ENCODE measurements at regions not wholly inside any gene's neighbourhood (a gene's known extent, or its start where the extent isn't known, plus 50 kb on each side); places are given as distances from the start of the nearest gene placed in this dataset.

- no peak for DNase-seq (ENCODE audit: extremely low spot score, unreplicated experiment)
- Mint-ChIP-seq H3K9me3 (ENCODE audit: unreplicated experiment) (peaks cover 10% of the 10 kb centered on the region), H3K4me3 (ENCODE audit: unreplicated experiment) (no peak overlapping the region), H3K4me1 (ENCODE audit: unreplicated experiment) (no peaks in the 10 kb centered on the region), H3K27ac (ENCODE audit: unreplicated experiment) (no peak overlapping the region), H3K27me3 (ENCODE audit: unreplicated experiment) (no peaks in the 10 kb centered on the region), H3K36me3 (ENCODE audit: unreplicated experiment) (no peaks in the 10 kb centered on the region)
- no peak for TF ChIP-seq CTCF (IDR thresholded peaks at IDR 0.05)
Measured at GRCh38 chr20:60694763-60695162, 557.3 kb upstream of the CDH4 start.

GRCh38 chr20:60695226-60696000, 556.6 kb upstream of the CDH4 start:
- no peaks in the 10 kb centered on the region for H3K36me3 Mint-ChIP-seq (ENCODE audit: unreplicated experiment)
- no peaks in the 10 kb centered on the region for H3K27me3 Mint-ChIP-seq (ENCODE audit: unreplicated experiment)
- DNase-seq (ENCODE audit: extremely low spot score, unreplicated experiment) = no peak
- peaks cover 13% of the 10 kb centered on the region for H3K9me3 Mint-ChIP-seq (ENCODE audit: unreplicated experiment)
- no peaks in the 10 kb centered on the region for H3K4me1 Mint-ChIP-seq (ENCODE audit: unreplicated experiment)
- TF ChIP-seq CTCF (IDR thresholded peaks at IDR 0.05) = no peak
- no peak overlapping the region for H3K27ac Mint-ChIP-seq (ENCODE audit: unreplicated experiment)
- H3K4me3 Mint-ChIP-seq (ENCODE audit: unreplicated experiment) = no peak overlapping the region

GRCh38 chr20:60697252-60697651, 554.8 kb upstream of the CDH4 start:
- DNase-seq (ENCODE audit: extremely low spot score, unreplicated experiment) = no peak
- Mint-ChIP-seq H3K36me3 (ENCODE audit: unreplicated experiment) (no peaks in the 10 kb centered on the region), H3K9me3 (ENCODE audit: unreplicated experiment) (peaks cover 13% of the 10 kb centered on the region), H3K27ac (ENCODE audit: unreplicated experiment) (no peak overlapping the region), H3K4me3 (ENCODE audit: unreplicated experiment) (no peak overlapping the region), H3K27me3 (ENCODE audit: unreplicated experiment) (no peaks in the 10 kb centered on the region), H3K4me1 (ENCODE audit: unreplicated experiment) (no peaks in the 10 kb centered on the region)
- no peak for TF ChIP-seq CTCF (IDR thresholded peaks at IDR 0.05)

- no peaks in the 10 kb centered on the region for H3K4me1 Mint-ChIP-seq (ENCODE audit: unreplicated experiment)
- H3K9me3 Mint-ChIP-seq (ENCODE audit: unreplicated experiment) = peaks cover 19% of the 10 kb centered on the region
- TF ChIP-seq CTCF (IDR thresholded peaks at IDR 0.05) = no peak
- H3K4me3 Mint-ChIP-seq (ENCODE audit: unreplicated experiment) = no peak overlapping the region
- H3K27ac Mint-ChIP-seq (ENCODE audit: unreplicated experiment) = no peak overlapping the region
- H3K36me3 Mint-ChIP-seq (ENCODE audit: unreplicated experiment) = no peaks in the 10 kb centered on the region
- H3K27me3 Mint-ChIP-seq (ENCODE audit: unreplicated experiment) = no peaks in the 10 kb centered on the region
- DNase-seq (ENCODE audit: extremely low spot score, unreplicated experiment) = no peak
Measured at GRCh38 chr20:60700728-60701127, 551.3 kb upstream of the CDH4 start.

- H3K9me3 Mint-ChIP-seq (ENCODE audit: unreplicated experiment) = peaks cover 12% of the 10 kb centered on the region
- no peak overlapping the region for H3K27ac Mint-ChIP-seq (ENCODE audit: unreplicated experiment)
- no peaks in the 10 kb centered on the region for H3K4me1 Mint-ChIP-seq (ENCODE audit: unreplicated experiment)
- H3K36me3 Mint-ChIP-seq (ENCODE audit: unreplicated experiment) = no peaks in the 10 kb centered on the region
- H3K27me3 Mint-ChIP-seq (ENCODE audit: unreplicated experiment) = no peaks in the 10 kb centered on the region
- TF ChIP-seq CTCF (IDR thresholded peaks at IDR 0.05) = no peak
- DNase-seq (ENCODE audit: extremely low spot score, unreplicated experiment) = no peak
- no peak overlapping the region for H3K4me3 Mint-ChIP-seq (ENCODE audit: unreplicated experiment)
Measured at GRCh38 chr20:60704147-60704546, 547.9 kb upstream of the CDH4 start.
